ENCODE measurements at regions not wholly inside any gene's neighbourhood (a gene's known extent, or its start where the extent isn't known, plus 50 kb on each side); places are given as distances from the start of the nearest gene placed in this dataset.

- TF ChIP-seq CTCF (IDR thresholded peaks at IDR 0.05) (no peak), POLR2A (IDR thresholded peaks at IDR 0.05) (no peak)
These were observed 64.2 kb downstream of the TMEM17 start for GRCh38 chr2:62441824-62442223.
